ENCODE measurements at regions not wholly inside any gene's neighbourhood (a gene's known extent, or its start where the extent isn't known, plus 50 kb on each side); places are given as distances from the start of the nearest gene placed in this dataset.

DNA sequence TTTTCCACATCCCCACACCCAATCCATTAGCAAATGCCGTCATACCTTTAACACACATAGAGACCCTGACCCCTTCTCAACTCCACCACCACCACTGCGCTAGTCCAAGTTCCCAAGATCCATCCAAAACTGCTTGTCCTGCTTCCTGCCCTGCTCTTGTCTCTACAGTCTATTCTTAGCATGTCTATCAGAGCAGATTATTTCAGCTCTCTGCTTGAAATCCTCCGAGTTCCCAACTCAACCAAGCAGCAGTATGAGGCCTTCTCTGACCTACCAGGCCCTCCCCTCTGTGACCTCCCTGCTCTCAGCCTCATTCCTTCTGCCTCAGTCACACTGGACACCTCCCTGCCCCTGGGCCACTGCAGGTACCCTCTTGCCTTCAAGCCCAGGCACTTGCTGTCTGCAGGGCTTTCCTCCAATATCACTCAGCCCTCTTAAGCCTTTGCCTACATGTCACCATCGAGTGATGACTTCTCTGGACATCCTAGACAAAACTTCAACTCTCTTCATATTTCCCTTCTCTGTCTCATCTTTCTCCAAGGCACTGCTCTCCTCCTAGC is 134.6 kb downstream of the SPATA19 start:
- no peak overlapping the region for H3K4me3 ChIP-seq (replicated peaks in 1 of 2; ENCODE audit: low read depth in 2 of 2, low read length in 2 of 2)
- TF ChIP-seq CTCF (IDR thresholded peaks at IDR 0.05; ENCODE audit: low read depth, low read length) = no peak
- DNase-seq (ENCODE audit: low read depth in 2 of 2) = no peak

DNA sequence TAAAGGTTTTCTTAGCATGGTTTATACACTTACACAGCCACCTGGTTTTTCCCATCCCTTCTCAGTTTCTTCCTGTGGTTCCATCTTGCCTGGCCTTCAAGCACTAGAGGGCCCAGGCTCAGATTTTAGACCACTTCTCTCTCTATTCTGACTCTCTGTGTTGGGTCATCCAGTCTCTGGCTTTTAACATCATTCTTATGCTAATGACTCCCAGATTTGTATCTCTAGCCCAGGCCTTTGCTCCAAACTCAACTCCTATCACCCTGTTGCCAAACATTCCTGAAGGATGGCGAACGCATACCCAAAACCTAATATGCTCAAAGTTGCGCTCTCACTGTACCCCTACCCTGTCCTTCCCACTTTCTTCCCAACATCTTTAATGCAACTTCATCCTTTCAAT is 135.1 kb downstream of the SPATA19 start:
- H3K4me3 ChIP-seq (replicated peaks in 1 of 2; ENCODE audit: low read depth in 2 of 2, low read length in 2 of 2) = no peak overlapping the region
- DNase-seq (ENCODE audit: low read depth in 2 of 2) = no peak
- no peak for TF ChIP-seq CTCF (IDR thresholded peaks at IDR 0.05; ENCODE audit: low read depth, low read length)

- DNase-seq (ENCODE audit: low read depth in 2 of 2) = no peak
- no peak overlapping the region for H3K4me3 ChIP-seq (replicated peaks in 1 of 2; ENCODE audit: low read depth in 2 of 2, low read length in 2 of 2)
- no peak for TF ChIP-seq CTCF (IDR thresholded peaks at IDR 0.05; ENCODE audit: low read depth, low read length)
Observed at GRCh38 chr11:133708547-133709051, 136.7 kb downstream of the SPATA19 start.

DNA sequence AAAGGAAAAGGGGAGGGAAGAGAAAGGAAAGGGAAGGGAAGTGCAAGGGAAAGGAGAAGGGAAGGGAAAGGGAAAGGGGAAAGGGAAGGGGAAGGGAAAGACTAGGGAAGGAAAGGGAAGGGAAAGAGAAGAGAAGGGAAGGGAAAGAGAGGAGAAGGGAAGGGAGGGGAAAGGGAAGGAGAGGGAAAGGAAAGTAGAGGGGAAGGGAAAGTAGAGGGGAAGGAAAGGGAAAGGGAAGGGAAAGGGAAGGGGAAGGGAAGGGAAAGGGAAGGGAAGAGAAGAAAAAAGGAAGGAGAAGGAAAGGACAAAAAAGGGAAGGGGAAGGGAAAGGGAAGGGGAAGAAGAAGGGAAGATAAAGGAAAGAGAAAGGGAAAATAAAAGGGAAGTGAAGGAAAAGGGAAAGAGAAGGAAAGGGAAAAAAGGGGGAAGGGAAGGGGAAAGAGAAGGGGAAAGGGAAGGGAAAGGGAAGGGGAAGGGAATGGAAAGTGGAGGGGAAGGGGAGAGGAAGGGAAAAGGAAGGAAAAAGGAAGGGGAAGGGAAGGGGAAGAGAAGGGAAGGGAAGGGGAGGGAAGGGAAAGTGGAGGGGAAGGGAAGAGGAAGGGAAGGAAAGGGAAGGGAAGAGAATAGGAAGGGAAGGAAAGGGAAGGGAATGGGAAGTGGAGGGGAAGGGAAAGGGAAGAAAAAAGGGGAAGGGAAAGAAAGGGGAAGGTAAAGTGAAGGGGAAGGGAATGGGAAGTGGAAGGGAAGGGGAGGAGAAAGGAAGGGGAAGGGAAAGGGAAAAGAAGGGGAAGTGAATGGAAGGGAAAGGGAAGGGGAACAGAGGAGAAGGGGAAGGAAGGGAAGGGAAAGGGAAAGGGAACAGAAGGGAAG is 138.2 kb downstream of the SPATA19 start:
- TF ChIP-seq CTCF (IDR thresholded peaks at IDR 0.05; ENCODE audit: low read depth, low read length) = no peak
- DNase-seq (ENCODE audit: low read depth in 2 of 2) = no peak
- no peak overlapping the region for H3K4me3 ChIP-seq (replicated peaks in 1 of 2; ENCODE audit: low read depth in 2 of 2, low read length in 2 of 2)

GRCh38 chr11:133705873-133706272 is 139.4 kb downstream of the SPATA19 start:
- H3K4me3 ChIP-seq (replicated peaks in 1 of 2; ENCODE audit: low read depth in 2 of 2, low read length in 2 of 2) = no peak overlapping the region

GRCh38 chr11:133705074-133705648 is 140.2 kb downstream of the SPATA19 start:
- DNase-seq (ENCODE audit: low read depth in 2 of 2) = no peak
- no peak overlapping the region for H3K4me3 ChIP-seq (replicated peaks in 1 of 2; ENCODE audit: low read depth in 2 of 2, low read length in 2 of 2)
- TF ChIP-seq CTCF (IDR thresholded peaks at IDR 0.05; ENCODE audit: low read depth, low read length) = no peak

More at GRCh38 chr11:133705873-133706272, 139.4 kb downstream of the SPATA19 start:
- no peak for TF ChIP-seq CTCF (IDR thresholded peaks at IDR 0.05; ENCODE audit: low read depth, low read length)
- no peak for DNase-seq (ENCODE audit: low read depth in 2 of 2)
